ENCODE measurements at regions not wholly inside any gene's neighbourhood (a gene's known extent, or its start where the extent isn't known, plus 50 kb on each side); places are given as distances from the start of the nearest gene placed in this dataset.

- H3K4me1 ChIP-seq, result no peaks in the 10 kb centered on the region
- H3K27me3 ChIP-seq, result no peaks in the 10 kb centered on the region
- 87% methylated on average over 7 of the region's 7 CpGs for WGBS
- H3K9me3 ChIP-seq, result no peaks in the 10 kb centered on the region
- H3K27ac ChIP-seq, result no peak overlapping the region
- TF ChIP-seq POLR2AphosphoS5 (IDR thresholded peaks at IDR 0.05) (no peak), POLR2A (IDR thresholded peaks at IDR 0.05) (no peak), EP300 (IDR thresholded peaks at IDR 0.05) (no peak)
- TF ChIP-seq, protein P1, sequence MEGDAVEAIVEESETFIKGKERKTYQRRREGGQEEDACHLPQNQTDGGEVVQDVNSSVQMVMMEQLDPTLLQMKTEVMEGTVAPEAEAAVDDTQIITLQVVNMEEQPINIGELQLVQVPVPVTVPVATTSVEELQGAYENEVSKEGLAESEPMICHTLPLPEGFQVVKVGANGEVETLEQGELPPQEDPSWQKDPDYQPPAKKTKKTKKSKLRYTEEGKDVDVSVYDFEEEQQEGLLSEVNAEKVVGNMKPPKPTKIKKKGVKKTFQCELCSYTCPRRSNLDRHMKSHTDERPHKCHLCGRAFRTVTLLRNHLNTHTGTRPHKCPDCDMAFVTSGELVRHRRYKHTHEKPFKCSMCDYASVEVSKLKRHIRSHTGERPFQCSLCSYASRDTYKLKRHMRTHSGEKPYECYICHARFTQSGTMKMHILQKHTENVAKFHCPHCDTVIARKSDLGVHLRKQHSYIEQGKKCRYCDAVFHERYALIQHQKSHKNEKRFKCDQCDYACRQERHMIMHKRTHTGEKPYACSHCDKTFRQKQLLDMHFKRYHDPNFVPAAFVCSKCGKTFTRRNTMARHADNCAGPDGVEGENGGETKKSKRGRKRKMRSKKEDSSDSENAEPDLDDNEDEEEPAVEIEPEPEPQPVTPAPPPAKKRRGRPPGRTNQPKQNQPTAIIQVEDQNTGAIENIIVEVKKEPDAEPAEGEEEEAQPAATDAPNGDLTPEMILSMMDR (IDR thresholded peaks at IDR 0.05), result no peak
- DNase-seq (ENCODE audit: low spot score in 2 of 2), result no peak
- no peak overlapping the region for H3K4me3 ChIP-seq
- no peaks in the 10 kb centered on the region for H3K36me3 ChIP-seq
These were observed 115.6 kb upstream of the KAZN start for GRCh38 chr1:14482784-14483450.

GRCh38 chr1:14485285-14485684, 113.2 kb upstream of the KAZN start:
- Histone ChIP-seq H3K27ac (no peak overlapping the region), H3K4me1 (no peaks in the 10 kb centered on the region), H3K27me3 (no peaks in the 10 kb centered on the region), H3K9me3 (no peaks in the 10 kb centered on the region), H3K4me3 (no peak overlapping the region), H3K36me3 (no peaks in the 10 kb centered on the region)
- DNase-seq (ENCODE audit: low spot score in 2 of 2), result no peak
- no peak for TF ChIP-seq POLR2A (IDR thresholded peaks at IDR 0.05)
- TF ChIP-seq, protein P1 (IDR thresholded peaks at IDR 0.05), result no peak
- TF ChIP-seq POLR2AphosphoS5 (IDR thresholded peaks at IDR 0.05), result no peak
- TF ChIP-seq EP300 (IDR thresholded peaks at IDR 0.05), result no peak
- WGBS, result 93% methylated on average over 5 of the region's 5 CpGs

- Histone ChIP-seq H3K27ac (no peak overlapping the region), H3K4me3 (no peak overlapping the region)
These were observed 111.9 kb upstream of the KAZN start for GRCh38 chr1:14486401-14487201.

DNA sequence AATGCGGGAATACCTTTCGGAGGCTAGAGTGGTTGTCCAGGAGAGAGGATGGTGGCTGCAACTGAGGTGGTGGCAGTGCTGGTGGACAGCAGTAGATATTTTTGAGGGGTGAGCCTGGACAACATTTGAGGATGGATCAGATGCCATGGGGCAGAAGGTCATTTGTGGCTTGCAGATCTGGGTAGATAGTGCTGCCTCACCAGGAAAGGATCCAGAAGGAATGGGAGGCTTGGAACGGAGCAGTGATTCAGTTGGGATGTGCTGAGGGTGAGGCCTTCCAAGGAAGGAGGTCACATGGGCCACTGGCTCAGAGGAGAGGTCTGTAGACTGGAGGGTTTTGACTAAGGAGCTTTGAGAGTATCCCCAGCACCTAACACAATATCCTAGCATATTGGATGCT, 110.8 kb upstream of the KAZN start:
- DNase-seq (ENCODE audit: low spot score in 2 of 2), result no peak
- WGBS, result 68% methylated on average over 3 of the region's 3 CpGs

More at GRCh38 chr1:14486401-14487201, 111.9 kb upstream of the KAZN start:
- Histone ChIP-seq H3K4me1 (no peaks in the 10 kb centered on the region), H3K9me3 (no peaks in the 10 kb centered on the region), H3K27me3 (no peaks in the 10 kb centered on the region), H3K36me3 (no peaks in the 10 kb centered on the region)
- DNase-seq (ENCODE audit: low spot score in 2 of 2), result no peak
- 38% methylated on average over 8 of the region's 8 CpGs for WGBS
- TF ChIP-seq, protein P1 (IDR thresholded peaks at IDR 0.05), result no peak
- no peak for TF ChIP-seq POLR2A (IDR thresholded peaks at IDR 0.05)
- no peak for TF ChIP-seq EP300 (IDR thresholded peaks at IDR 0.05)
- TF ChIP-seq POLR2AphosphoS5 (IDR thresholded peaks at IDR 0.05), result no peak

GRCh38 chr1:14494911-14495310, 103.6 kb upstream of the KAZN start:
- H3K27me3 ChIP-seq, result no peaks in the 10 kb centered on the region
- no peaks in the 10 kb centered on the region for H3K36me3 ChIP-seq
- H3K4me1 ChIP-seq, result peaks cover 4% of the 10 kb centered on the region
- H3K4me3 ChIP-seq, result no peak overlapping the region
- WGBS, result 76% methylated on average over 1 of the region's 1 CpG
- H3K27ac ChIP-seq, result no peak overlapping the region
- no peak for DNase-seq (ENCODE audit: low spot score in 2 of 2)
- TF ChIP-seq POLR2A (IDR thresholded peaks at IDR 0.05), result no peak
- no peak for TF ChIP-seq POLR2AphosphoS5 (IDR thresholded peaks at IDR 0.05)
- TF ChIP-seq, protein P1 (IDR thresholded peaks at IDR 0.05), result no peak
- TF ChIP-seq EP300 (IDR thresholded peaks at IDR 0.05), result no peak
- H3K9me3 ChIP-seq, result no peaks in the 10 kb centered on the region

More for the DNA sequence above, 110.8 kb upstream of the KAZN start:
- Histone ChIP-seq H3K27me3 (no peaks in the 10 kb centered on the region), H3K27ac (no peak overlapping the region), H3K4me3 (no peak overlapping the region), H3K9me3 (no peaks in the 10 kb centered on the region), H3K4me1 (no peaks in the 10 kb centered on the region), H3K36me3 (no peaks in the 10 kb centered on the region)
- TF ChIP-seq POLR2AphosphoS5 (IDR thresholded peaks at IDR 0.05) (no peak), POLR2A (IDR thresholded peaks at IDR 0.05) (no peak)
